Activated T-cell treated with anti-CD3 and anti-CD28 coated beads, Interleukin-2, amount 50 U/mL, for 72 hours (primary cell): ENCODE measurements at regions not wholly inside any gene's neighbourhood (a gene's known extent, or its start where the extent isn't known, plus 50 kb on each side); places are given as distances from the start of the nearest gene placed in this dataset.
A peak's percentile ranks its signal among the peaks of the same experiment; 100 is the strongest.

ENCODE experiments used
- ATAC-seq, 2 donors: fragments of 150-1000 bp; cut with Tn5 transposase; replicated peaks in 1 of 2; 2 replicates each; pipeline ENCODE4 v1.10.0; 2021; ENCODE audit warnings: moderate library complexity in 2 of 2, mild to moderate bottlenecking in 1 of 2
- DNase-seq, 2 donors: peaks; one replicate each; pipeline ENCODE4 v3.0.0; 2021 to 2022; ENCODE audit warnings: mixed read lengths in 1 of 2
- H3K27ac Mint-ChIP-seq: one replicate; pipeline ENCODE4 v1.8.0; 2022; ENCODE audit warnings: mild to moderate bottlenecking, moderate library complexity, mixed read lengths
- H3K27me3 Mint-ChIP-seq: one replicate; pipeline ENCODE4 v1.8.0; 2022; ENCODE audit warnings: low read depth, mixed read lengths
- H3K36me3 Mint-ChIP-seq, 2 donors: one replicate each; pipeline ENCODE4 v1.8.0; 2022; ENCODE audit warnings: mixed read lengths in 2 of 2, mild to moderate bottlenecking in 1 of 2; ENCODE audit not compliant: insufficient read depth in 2 of 2
- H3K4me1 Mint-ChIP-seq: one replicate; pipeline ENCODE4 v1.8.0; 2022; ENCODE audit warnings: low read depth, mixed read lengths
- H3K4me3 Mint-ChIP-seq, 2 donors: one replicate each; pipeline ENCODE4 v1.8.0; 2022; ENCODE audit warnings: mild to moderate bottlenecking in 2 of 2, mixed read lengths in 2 of 2, moderate library complexity in 2 of 2
- H3K9me3 Mint-ChIP-seq, 2 donors: one replicate each; pipeline ENCODE4 v1.8.0; 2022; ENCODE audit warnings: mixed read lengths in 2 of 2

- H3K36me3 Mint-ChIP-seq: no peaks in the 10 kb centered on the region
- H3K27ac Mint-ChIP-seq: no peak overlapping the region
- no peak overlapping the region for H3K4me3 Mint-ChIP-seq
- peaks cover 0 to 1% of the 10 kb centered on the region in 2 donors for H3K9me3 Mint-ChIP-seq
- H3K27me3 Mint-ChIP-seq: peaks cover 7% of the 10 kb centered on the region
- H3K4me1 Mint-ChIP-seq: peaks cover 5% of the 10 kb centered on the region
- ATAC-seq (no peak), DNase-seq (no peak)
These were observed 1407.0 kb upstream of the CELF4 start for GRCh38 chr18:38972571-38972970.

DNA sequence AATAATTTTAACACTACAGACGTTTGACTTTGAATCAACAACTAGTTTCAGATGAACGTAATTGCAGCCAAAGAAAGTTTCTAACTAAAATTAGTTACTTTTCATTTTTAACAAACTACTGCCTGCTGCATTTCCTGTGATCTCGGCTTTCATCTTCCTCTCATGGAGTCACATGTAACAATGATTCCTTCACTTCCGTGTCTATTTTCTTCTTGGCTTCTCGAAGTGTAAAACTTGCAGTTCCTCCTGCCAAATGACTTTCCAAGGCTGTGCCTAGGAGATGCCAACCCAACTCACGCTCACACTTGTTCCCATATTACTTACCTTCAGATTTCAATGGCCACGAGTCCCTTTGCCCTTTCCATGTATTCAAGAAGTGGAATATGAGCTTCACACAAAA, 1406.3 kb upstream of the CELF4 start:
- ATAC-seq: no peak
- Mint-ChIP-seq H3K27ac (no peak overlapping the region), H3K4me1 (peaks cover 5% of the 10 kb centered on the region), H3K27me3 (peaks cover 7% of the 10 kb centered on the region), H3K4me3 (no peak overlapping the region), H3K9me3 (peaks cover 0 to 1% of the 10 kb centered on the region in 2 donors), H3K36me3 (no peaks in the 10 kb centered on the region)
- no peak for DNase-seq

DNA sequence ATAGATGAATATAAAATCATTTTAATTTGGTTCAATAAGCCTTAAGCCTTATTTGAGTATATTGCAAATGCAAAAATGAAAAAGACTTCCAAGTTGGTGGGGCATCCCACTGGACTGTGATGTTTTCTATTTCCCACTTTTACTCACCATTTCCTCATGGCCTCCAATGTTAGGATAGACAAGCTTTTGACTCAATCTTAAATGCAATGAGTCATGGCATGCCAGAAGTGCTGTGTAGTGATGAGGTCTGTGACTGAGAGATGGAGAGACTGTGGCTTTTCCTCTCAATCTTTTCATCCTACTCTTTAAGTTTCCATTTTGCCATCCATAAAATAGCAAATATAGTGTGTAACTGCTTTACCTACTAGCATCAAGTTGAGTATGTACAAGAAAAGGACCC, 1401.2 kb upstream of the CELF4 start:
- Mint-ChIP-seq H3K36me3 (no peaks in the 10 kb centered on the region), H3K9me3 (no peaks in the 10 kb centered on the region), H3K27ac (no peak overlapping the region), H3K27me3 (peaks cover 9% of the 10 kb centered on the region), H3K4me1 (no peaks in the 10 kb centered on the region), H3K4me3 (no peak overlapping the region)
- no peak for DNase-seq
- ATAC-seq: no peak

GRCh38 chr18:38963943-38964660, 1398.5 kb upstream of the CELF4 start:
- no peak overlapping the region for H3K27ac Mint-ChIP-seq
- no peaks in the 10 kb centered on the region for H3K36me3 Mint-ChIP-seq
- H3K27me3 Mint-ChIP-seq: peaks cover 16% of the 10 kb centered on the region
- no peak for DNase-seq
- ATAC-seq: no peak
- no peaks in the 10 kb centered on the region for H3K4me1 Mint-ChIP-seq
- no peak overlapping the region for H3K4me3 Mint-ChIP-seq
- H3K9me3 Mint-ChIP-seq: no peaks in the 10 kb centered on the region

GRCh38 chr18:38961880-38962279, 1396.3 kb upstream of the CELF4 start:
- Mint-ChIP-seq H3K27me3 (peaks cover 16% of the 10 kb centered on the region), H3K9me3 (no peaks in the 10 kb centered on the region), H3K4me3 (no peak overlapping the region), H3K36me3 (no peaks in the 10 kb centered on the region), H3K4me1 (no peaks in the 10 kb centered on the region), H3K27ac (no peak overlapping the region)
- no peak for DNase-seq
- ATAC-seq: no peak

GRCh38 chr18:38957736-38958135, 1392.1 kb upstream of the CELF4 start:
- Mint-ChIP-seq H3K9me3 (no peaks in the 10 kb centered on the region), H3K36me3 (no peaks in the 10 kb centered on the region), H3K4me1 (no peaks in the 10 kb centered on the region), H3K4me3 (no peak overlapping the region), H3K27me3 (peaks cover 7% of the 10 kb centered on the region), H3K27ac (no peak overlapping the region)
- DNase-seq (no peak), ATAC-seq (no peak)

DNA sequence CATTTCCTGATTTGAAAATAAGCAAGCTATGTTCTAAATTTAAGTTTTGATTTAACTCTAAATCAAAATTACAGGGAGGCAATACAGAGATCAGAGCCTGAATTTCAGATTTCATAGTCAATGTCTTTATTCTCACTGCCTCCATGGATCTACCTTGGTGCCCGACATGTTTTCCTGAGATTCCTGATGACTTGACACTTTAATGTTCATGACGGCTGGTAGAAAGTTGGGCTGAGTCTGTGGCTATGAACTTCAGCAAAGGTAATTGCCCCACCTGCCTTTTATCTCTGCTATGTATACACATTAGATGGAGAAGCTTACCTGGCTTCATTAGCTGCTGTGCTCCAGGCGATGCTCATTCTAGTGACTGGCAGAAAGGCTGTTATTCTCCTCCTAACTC, 1390.5 kb upstream of the CELF4 start:
- Mint-ChIP-seq H3K4me3 (no peak overlapping the region), H3K9me3 (no peaks in the 10 kb centered on the region), H3K36me3 (no peaks in the 10 kb centered on the region), H3K4me1 (no peaks in the 10 kb centered on the region), H3K27ac (no peak overlapping the region), H3K27me3 (peaks cover 1% of the 10 kb centered on the region)
- DNase-seq: no peak
- ATAC-seq: no peak

DNA sequence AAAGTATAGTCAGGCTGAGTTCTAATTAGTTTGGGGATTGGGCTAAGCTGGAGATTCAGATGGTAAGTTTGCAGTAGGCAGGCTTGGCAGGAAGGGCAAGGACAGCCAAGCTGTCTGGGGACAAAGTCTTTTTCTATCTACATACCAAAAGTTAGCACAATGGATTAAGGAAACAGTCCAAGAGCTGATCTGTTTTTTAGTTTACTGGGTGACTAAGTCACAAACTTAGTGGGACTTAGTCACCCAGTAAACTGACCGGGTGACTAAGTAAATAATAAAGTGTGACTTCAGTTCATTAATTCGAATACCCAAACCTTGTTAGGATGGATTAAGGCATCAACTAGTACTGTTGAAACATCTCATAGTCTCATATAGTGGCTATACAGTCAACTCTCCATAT, 1386.0 kb upstream of the CELF4 start:
- no peaks in the 10 kb centered on the region for H3K4me1 Mint-ChIP-seq
- no peak overlapping the region for H3K4me3 Mint-ChIP-seq
- no peak for ATAC-seq
- no peaks in the 10 kb centered on the region for H3K36me3 Mint-ChIP-seq
- no peaks in the 10 kb centered on the region for H3K9me3 Mint-ChIP-seq
- H3K27ac Mint-ChIP-seq: no peak overlapping the region
- DNase-seq: no peak
- H3K27me3 Mint-ChIP-seq: no peaks in the 10 kb centered on the region

- no peak for ATAC-seq
- no peak overlapping the region for H3K4me3 Mint-ChIP-seq
- H3K27me3 Mint-ChIP-seq: no peaks in the 10 kb centered on the region
- H3K4me1 Mint-ChIP-seq: peaks cover 3% of the 10 kb centered on the region
- DNase-seq: no peak
- peaks cover 2% of the 10 kb centered on the region in 2 donors for H3K9me3 Mint-ChIP-seq
- peaks cover 0 to 3% of the 10 kb centered on the region in 2 donors for H3K36me3 Mint-ChIP-seq
- no peak overlapping the region for H3K27ac Mint-ChIP-seq
These were observed 1382.8 kb upstream of the CELF4 start for GRCh38 chr18:38948436-38948835.

DNA sequence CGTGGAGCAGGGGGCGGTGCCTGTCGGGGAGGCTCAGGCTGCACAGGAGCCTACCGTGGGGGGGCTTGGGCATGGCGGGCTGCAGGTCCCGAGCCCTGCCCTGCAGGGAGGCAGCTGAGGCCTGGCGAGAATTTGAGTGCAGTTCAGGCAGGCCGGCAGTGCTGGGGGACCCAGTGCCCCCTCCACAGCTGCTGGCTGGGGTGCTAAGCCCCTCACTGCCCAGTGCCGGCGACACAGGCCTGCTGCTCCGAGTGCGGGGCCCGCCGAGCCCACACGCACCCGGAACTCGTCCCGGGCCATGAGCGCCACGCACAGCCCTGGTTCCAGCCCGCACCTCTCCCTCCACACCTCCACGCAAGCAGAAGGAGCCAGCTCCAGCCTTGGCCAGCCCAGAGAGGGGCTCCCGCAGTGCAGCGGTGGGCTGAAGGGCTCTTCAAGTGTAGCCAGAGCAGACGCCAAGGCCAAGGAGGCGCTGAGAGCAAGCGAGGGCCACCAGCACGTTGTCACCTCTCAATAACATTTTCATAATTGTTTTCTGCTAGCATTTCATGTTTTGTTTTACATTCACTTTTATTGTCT, 1378.9 kb upstream of the CELF4 start:
- ATAC-seq (no peak), DNase-seq (no peak)
- Mint-ChIP-seq H3K9me3 (peaks cover 4 to 5% of the 10 kb centered on the region in 2 donors), H3K27me3 (no peaks in the 10 kb centered on the region), H3K36me3 (peaks cover 0 to 13% of the 10 kb centered on the region in 2 donors), H3K4me3 (no peak overlapping the region), H3K4me1 (peaks cover 37% of the 10 kb centered on the region), H3K27ac (no peak overlapping the region)

DNA sequence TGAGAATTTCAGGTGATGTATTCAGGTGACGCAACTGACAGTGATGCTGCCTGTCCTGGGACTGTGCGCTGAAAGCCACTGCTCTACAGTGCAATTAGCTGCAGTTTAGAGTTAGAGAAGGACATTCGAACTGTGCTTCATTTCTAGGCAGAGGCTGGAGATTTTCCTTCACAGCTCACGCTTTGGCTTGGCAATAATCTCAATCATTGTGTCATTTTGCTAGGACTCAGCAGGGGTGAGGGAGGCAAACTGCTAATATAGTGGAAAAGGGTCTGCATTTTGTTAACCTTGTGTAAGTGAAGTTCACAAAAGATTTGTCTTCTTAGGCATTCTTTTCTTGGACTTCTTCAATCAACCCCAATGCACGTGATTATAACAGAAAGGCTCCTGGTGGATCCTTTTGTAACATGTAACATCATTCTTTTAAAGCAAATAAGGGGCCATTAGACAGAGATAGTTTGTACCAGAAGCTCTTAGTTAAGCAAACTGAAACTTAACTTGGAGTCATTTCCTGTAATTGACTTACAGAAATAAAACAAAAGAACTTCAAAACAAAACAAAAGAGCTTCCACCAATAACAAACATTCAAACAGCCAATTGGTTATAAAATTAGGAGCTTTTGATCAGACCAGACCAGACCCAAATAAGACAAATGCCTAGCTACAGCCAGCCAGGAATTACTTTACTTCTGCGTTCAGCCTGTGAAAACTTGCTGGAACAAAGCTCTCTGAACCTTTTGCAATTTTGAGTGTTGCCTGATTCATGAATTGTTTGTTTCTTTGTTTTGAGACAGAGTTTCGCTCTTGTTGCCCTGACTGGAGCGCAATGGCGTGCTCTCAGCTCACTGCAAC, 1376.3 kb upstream of the CELF4 start:
- H3K36me3 Mint-ChIP-seq: peaks cover 0 to 13% of the 10 kb centered on the region in 2 donors
- DNase-seq: peak; percentile 4 to 5
- peaks cover 45% of the 10 kb centered on the region for H3K4me1 Mint-ChIP-seq
- ATAC-seq: peak; percentile 10 to 46
- no peaks in the 10 kb centered on the region for H3K27me3 Mint-ChIP-seq
- peaks cover 4 to 5% of the 10 kb centered on the region in 2 donors for H3K9me3 Mint-ChIP-seq
- H3K27ac Mint-ChIP-seq: peak overlapping the region; percentile 100
- peak overlapping the region; percentile 61 to 87 for H3K4me3 Mint-ChIP-seq

- Mint-ChIP-seq H3K27ac (peak overlapping the region; percentile 100), H3K9me3 (peaks cover 4 to 5% of the 10 kb centered on the region in 2 donors), H3K4me1 (peaks cover 47% of the 10 kb centered on the region), H3K36me3 (peaks cover 0 to 13% of the 10 kb centered on the region in 2 donors), H3K4me3 (peak overlapping the region; percentile 61 to 87), H3K27me3 (no peaks in the 10 kb centered on the region)
- DNase-seq: peak; percentile 74 to 76
- peak; percentile 83 to 85 for ATAC-seq
These were observed 1375.4 kb upstream of the CELF4 start for GRCh38 chr18:38940863-38941531.

DNA sequence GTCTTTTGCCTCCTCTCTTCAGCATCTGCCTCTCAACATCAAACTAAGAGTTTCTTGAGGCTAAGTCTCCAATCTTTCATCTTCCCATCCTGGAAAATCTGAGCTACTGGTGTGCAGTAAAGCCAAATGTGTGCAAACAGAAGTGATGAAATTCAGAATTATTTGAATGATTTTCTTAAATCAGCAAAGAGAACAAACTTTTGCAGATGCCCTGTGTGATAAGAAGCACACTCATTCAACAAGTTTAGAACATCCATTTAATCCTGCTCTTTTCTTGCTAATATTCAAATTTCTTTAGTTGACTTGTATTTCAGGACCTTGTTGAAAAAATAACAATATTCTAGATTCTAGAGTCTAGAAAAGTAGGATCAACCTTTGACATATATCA, 1374.9 kb upstream of the CELF4 start:
- peak overlapping the region; percentile 11 to 87 for H3K4me3 Mint-ChIP-seq
- ATAC-seq: peak; percentile 25 to 42

More for the DNA sequence above, 1374.9 kb upstream of the CELF4 start:
- peaks cover 52% of the 10 kb centered on the region for H3K4me1 Mint-ChIP-seq
- peaks cover 0 to 13% of the 10 kb centered on the region in 2 donors for H3K36me3 Mint-ChIP-seq
- peak overlapping the region; percentile 100 for H3K27ac Mint-ChIP-seq
- peaks cover 4 to 5% of the 10 kb centered on the region in 2 donors for H3K9me3 Mint-ChIP-seq
- no peak for DNase-seq
- H3K27me3 Mint-ChIP-seq: no peaks in the 10 kb centered on the region
